H1 (cell line): ENCODE measurements at regions not wholly inside any gene's neighbourhood (a gene's known extent, or its start where the extent isn't known, plus 50 kb on each side); places are given as distances from the start of the nearest gene placed in this dataset.

Source experiments
- CTCF ChIA-PET: fragments of 300-600 bp; sonication (Branson Sonifier 250); formaldehyde crosslinking; loops from one replicate; lab custom pipeline; 2021; ENCODE audit not compliant: partially characterized antibody; lab: Charles Lee
- POLR2A ChIA-PET: fragments of 300-600 bp; sonication (Branson Sonifier 250); formaldehyde crosslinking; loops from one replicate; lab custom pipeline; 2021; ENCODE audit warnings: inconsistent platforms; ENCODE audit not compliant: partially characterized antibody; lab: Charles Lee
- DNase-seq, 2 experiments: peaks; one replicate each; pipeline versions ENCODE4 v3.0.0 to v3.0.0-alpha.2; 2010 to 2022; ENCODE audit warnings: low spot score in 2 of 2, low read depth in 1 of 2, mixed read lengths in 1 of 2
- FAIRE-seq: peaks from 2 replicates; lab custom pipeline; 2011; peaks lifted over from hg19 to GRCh38; lab: Jason Lieb, UNC
- H2AFZ ChIP-seq: 2 replicates; pipeline ENCODE4 v1.8.1; 2012; ENCODE audit warnings: low read length, inconsistent platforms
- H2AK5ac ChIP-seq: 2 replicates; pipeline ENCODE4 v1.6.1; 2013; ENCODE audit warnings: low read depth, low read length
- H2BK120ac ChIP-seq: replicated peaks from 2 replicates; pipeline ENCODE3; 2013; ENCODE audit warnings: low read depth, low read length, inconsistent platforms
- H2BK12ac ChIP-seq: 2 replicates; pipeline ENCODE4 v1.6.1; 2013; ENCODE audit warnings: low read depth, low read length
- H2BK15ac ChIP-seq: 2 replicates; pipeline ENCODE4 v1.6.1; 2013; ENCODE audit warnings: low read length
- H2BK20ac ChIP-seq: 2 replicates; pipeline ENCODE4 v1.6.1; 2013; ENCODE audit warnings: low read length
- H2BK5ac ChIP-seq: 2 replicates; pipeline ENCODE4 v1.6.1; 2013; ENCODE audit warnings: low read depth, low read length
- H3K14ac ChIP-seq: 2 replicates; pipeline ENCODE4 v1.6.1; 2013; ENCODE audit warnings: inconsistent platforms; ENCODE audit not compliant: insufficient read length
- H3K18ac ChIP-seq: 2 replicates; pipeline ENCODE4 v1.6.1; 2013; ENCODE audit warnings: low read length; ENCODE audit errors: extremely low read depth
- H3K23ac ChIP-seq: 2 replicates; pipeline ENCODE4 v1.6.1; 2013; ENCODE audit warnings: inconsistent platforms; ENCODE audit not compliant: insufficient read length
- H3K23me2 ChIP-seq: 2 replicates; pipeline ENCODE4 v1.6.1; 2013; ENCODE audit warnings: low read depth, low read length
- H3K27ac ChIP-seq: 2 replicates; pipeline ENCODE4 v1.6.1; 2011; ENCODE audit warnings: low read depth, low read length, inconsistent platforms
- H3K27me3 ChIP-seq, 4 experiments: replicated peaks in 1 of 4; 1 replicate in 1 of 4; 2 replicates in 3 of 4; pipeline versions ENCODE4 v1.6.1 to v1.8.1; 2011 to 2013; ENCODE audit warnings: low read length in 3 of 4, mild to moderate bottlenecking in 3 of 4, inconsistent platforms in 2 of 4, mixed read lengths in 2 of 4, moderate library complexity in 1 of 4; ENCODE audit not compliant: control insufficient read depth in 3 of 4, insufficient read depth in 3 of 4; ENCODE audit errors: extremely low read depth in 1 of 4
- H3K36me3 ChIP-seq, 4 experiments: 2 replicates each; pipeline versions ENCODE4 v1.6.1 to v1.8.1; 2011 to 2013; ENCODE audit warnings: mild to moderate bottlenecking in 4 of 4, low read length in 3 of 4, moderate library complexity in 2 of 4, control low read depth in 1 of 4, inconsistent platforms in 1 of 4; ENCODE audit not compliant: insufficient read depth in 4 of 4, control insufficient read depth in 2 of 4
- H3K4ac ChIP-seq: replicated peaks from 2 replicates; pipeline ENCODE3; 2013; ENCODE audit warnings: low read length, low read depth, mixed read lengths, inconsistent platforms; ENCODE audit not compliant: insufficient read length
- H3K4me1 ChIP-seq, 4 experiments: replicated peaks in 1 of 4; 1 replicate in 1 of 4; 2 replicates in 3 of 4; pipeline versions ENCODE4 v1.6.1 to v1.8.1; 2011 to 2013; ENCODE audit warnings: low read length in 3 of 4, inconsistent platforms in 2 of 4, mixed read lengths in 1 of 4; ENCODE audit not compliant: insufficient read depth in 4 of 4, control insufficient read depth in 3 of 4
- H3K4me2 ChIP-seq, 2 experiments: 2 replicates each; pipeline versions ENCODE4 v1.6.1 to v1.8.1; 2011 to 2013; ENCODE audit warnings: low read depth in 2 of 2, low read length in 2 of 2, control low read depth in 1 of 2, inconsistent platforms in 1 of 2, mild to moderate bottlenecking in 1 of 2; ENCODE audit not compliant: insufficient read depth in 1 of 2
- H3K4me3 ChIP-seq, 4 experiments: fragments of 200-600, 300-600 bp in 1 of 4; sonication (generic), shearing (Covaris generic), sonication (Bioruptor Twin) in 1 of 4; 2 replicates each; pipeline versions ENCODE4 v1.5.1 to v1.8.1; 2011 to 2016; ENCODE audit warnings: low read length in 4 of 4, low read depth in 3 of 4, control low read depth in 2 of 4, inconsistent platforms in 2 of 4, mild to moderate bottlenecking in 2 of 4, mixed read lengths in 1 of 4, moderate library complexity in 1 of 4; ENCODE audit not compliant: insufficient read depth in 2 of 4; ENCODE audit errors: extremely low read depth in 1 of 4
- H3K56ac ChIP-seq: replicated peaks from 2 replicates; pipeline ENCODE3; 2013; ENCODE audit warnings: low read depth, mild to moderate bottlenecking, mixed read lengths, low read length, inconsistent platforms; ENCODE audit not compliant: insufficient read length
- H3K79me1 ChIP-seq: 2 replicates; pipeline ENCODE4 v1.6.1; 2013; ENCODE audit warnings: low read depth, low read length, control low read depth
- H3K79me2 ChIP-seq, 2 experiments: 2 replicates each; pipeline versions ENCODE4 v1.6.1 to v1.8.1; 2012 to 2013; ENCODE audit warnings: low read length in 2 of 2, mild to moderate bottlenecking in 2 of 2, inconsistent platforms in 1 of 2; ENCODE audit not compliant: insufficient read depth in 2 of 2, control insufficient read depth in 1 of 2
- H3K9ac ChIP-seq, 4 experiments: replicated peaks in 1 of 4; 1 replicate in 1 of 4; 2 replicates in 3 of 4; pipeline versions ENCODE4 v1.6.1 to v1.8.1; 2011 to 2013; ENCODE audit warnings: low read depth in 3 of 4, low read length in 3 of 4, control low read depth in 2 of 4, mild to moderate bottlenecking in 2 of 4, moderate library complexity in 2 of 4, inconsistent platforms in 1 of 4; ENCODE audit errors: extremely low read depth in 1 of 4
- H3K9me3 ChIP-seq, 2 experiments: 2 replicates each; pipeline versions ENCODE4 v1.6.1 to v1.8.1; 2012 to 2013; ENCODE audit warnings: mild to moderate bottlenecking in 2 of 2, moderate library complexity in 2 of 2, control low read depth in 1 of 2, inconsistent platforms in 1 of 2, low read depth in 1 of 2, low read length in 1 of 2, mixed read lengths in 1 of 2; ENCODE audit not compliant: insufficient read depth in 2 of 2
- H4K20me1 ChIP-seq, 2 experiments: replicated peaks in 1 of 2; 2 replicates each; pipeline versions ENCODE3 to v1.8.1; 2011 to 2013; ENCODE audit warnings: inconsistent platforms in 2 of 2, low read length in 2 of 2, mild to moderate bottlenecking in 1 of 2; ENCODE audit not compliant: insufficient read depth in 2 of 2, control insufficient read depth in 1 of 2
- H4K5ac ChIP-seq: 2 replicates; pipeline ENCODE4 v1.6.1; 2013; ENCODE audit warnings: low read length, low read depth, mixed read lengths, inconsistent platforms; ENCODE audit not compliant: insufficient read length
- H4K8ac ChIP-seq: 2 replicates; pipeline ENCODE4 v1.8.0; 2013; ENCODE audit warnings: mild to moderate bottlenecking, moderate library complexity, low read length, inconsistent platforms; ENCODE audit not compliant: insufficient read depth; ENCODE audit errors: extremely low read depth
- H4K91ac ChIP-seq: replicated peaks from 2 replicates; pipeline ENCODE3; 2013; ENCODE audit warnings: low read length, mixed read lengths, inconsistent platforms; ENCODE audit not compliant: insufficient read length
- ASH2L ChIP-seq: fragments of 200-600, 300-600 bp; sonication (generic); IDR thresholded peaks from one replicate; pipeline ENCODE4 v1.7.1; 2017; ENCODE audit warnings: low read length
- EZH2 ChIP-seq: fragments of 200-600 bp; sonication (generic); IDR thresholded peaks from 2 replicates; pipeline ENCODE4 v1.7.1; 2012; ENCODE audit warnings: low read depth, mild to moderate bottlenecking, moderate library complexity, low read length, inconsistent platforms; ENCODE audit not compliant: severe bottlenecking
- GABPA ChIP-seq: IDR thresholded peaks from 2 replicates; pipeline ENCODE4 v1.6.1; 2011; ENCODE audit warnings: mild to moderate bottlenecking, low read length, moderate library complexity, borderline replicate concordance; ENCODE audit not compliant: insufficient read depth
- GTF2F1 ChIP-seq: IDR thresholded peaks from 2 replicates; pipeline ENCODE4 v1.6.1; 2012; ENCODE audit warnings: low read depth, low read length, improper control_type of control experiment, borderline replicate concordance
- HDAC6 ChIP-seq: IDR thresholded peaks from one replicate; pipeline ENCODE4 v1.7.1; 2012; ENCODE audit warnings: low read depth, mild to moderate bottlenecking, inconsistent platforms, low read length, moderate library complexity
- JUN ChIP-seq: IDR thresholded peaks from 2 replicates; pipeline ENCODE4 v1.6.1; 2011; ENCODE audit warnings: low read depth, mild to moderate bottlenecking, improper control_type of control experiment, low read length
- KDM4A ChIP-seq: IDR thresholded peaks from one replicate; pipeline ENCODE4 v1.7.1; 2012; ENCODE audit warnings: low read depth, mild to moderate bottlenecking, moderate library complexity, low read length, inconsistent platforms; ENCODE audit not compliant: severe bottlenecking
- MAFK ChIP-seq: IDR thresholded peaks from 2 replicates; pipeline ENCODE4 v1.6.1; 2012; ENCODE audit warnings: low read depth, mild to moderate bottlenecking, improper control_type of control experiment, low read length
- PHF8 ChIP-seq: fragments of 200-600 bp; sonication (generic); conservative IDR thresholded peaks from 2 replicates; pipeline ENCODE4 v1.7.1; 2012; ENCODE audit warnings: low read depth, mild to moderate bottlenecking, inconsistent platforms, low read length, moderate library complexity
- POLR2A ChIP-seq, 2 experiments: IDR thresholded peaks; 1 replicate in 1 of 2; 2 replicates in 1 of 2; pipeline ENCODE4 v1.6.1; 2011; ENCODE audit warnings: low read depth in 2 of 2, low read length in 2 of 2, mild to moderate bottlenecking in 2 of 2; ENCODE audit errors: control extremely low read depth in 1 of 2
- SAP30 ChIP-seq: fragments of 300-600 bp; sonication (generic); IDR thresholded peaks from 2 replicates; pipeline ENCODE4 v1.7.1; 2012; ENCODE audit warnings: low read length, moderate library complexity, mild to moderate bottlenecking, inconsistent platforms; ENCODE audit not compliant: insufficient read depth, insufficient replicate concordance
- SP4 ChIP-seq: IDR thresholded peaks from 2 replicates; pipeline ENCODE4 v1.6.1; 2012; ENCODE audit warnings: low read length, inconsistent platforms
- TEAD4 ChIP-seq: IDR thresholded peaks from 2 replicates; pipeline ENCODE4 v1.6.1; 2012; ENCODE audit warnings: low read depth, low read length, inconsistent platforms, mixed read lengths
- USF2 ChIP-seq: IDR thresholded peaks from 2 replicates; pipeline ENCODE4 v1.6.1; 2011; ENCODE audit warnings: low read length, improper control_type of control experiment
- YY1 ChIP-seq: IDR thresholded peaks from 2 replicates; pipeline ENCODE4 v1.6.1; 2011; ENCODE audit warnings: low read depth, mild to moderate bottlenecking, low read length
- WGBS, 2 experiments: shearing (Covaris generic) in 1 of 2; methylation state at CpG; one replicate each; pipeline versions ENCODE4 v1.1.6 to v1.1.7; 2013 to 2015; ENCODE audit warnings: low lambda C conversion rate in 2 of 2, mixed read lengths in 2 of 2, inconsistent platforms in 1 of 2, low coverage in 1 of 2, missing lambda C conversion rate in 1 of 2; ENCODE audit not compliant: insufficient replicate concordance in 2 of 2, insufficient coverage in 1 of 2, insufficient read length in 1 of 2; ENCODE audit errors: extremely low coverage in 1 of 2, missing lambda C conversion rate in 1 of 2; 5-methylcytosine and 5-hydroxymethylcytosine counted together

- Histone ChIP-seq H2BK120ac (no peak overlapping the region), H2BK5ac (no peak overlapping the region), H2BK12ac (no peak overlapping the region), H3K14ac (no peak overlapping the region), H3K18ac (no peak overlapping the region), H3K27ac (no peak overlapping the region), H3K9me3 (no peaks in the 10 kb centered on the region), H3K23ac (no peak overlapping the region), H3K27me3 (no peaks in the 10 kb centered on the region), H3K4me1 (0 out of 7 replicates have a peak, but pooled peaks cover 0 to 2% (median 0%) of the 10 kb centered on the region in 4 experiments), H3K79me2 (no peaks in the 10 kb centered on the region), H3K56ac (no peak overlapping the region), H3K4ac (no peak overlapping the region), H2BK20ac (no peak overlapping the region), H3K23me2 (no peaks in the 10 kb centered on the region), H2BK15ac (no peak overlapping the region), H4K91ac (no peak overlapping the region), H2AK5ac (no peak overlapping the region), H3K36me3 (no peaks in the 10 kb centered on the region), H4K8ac (no peak overlapping the region), H4K5ac (no peak overlapping the region), H2AFZ (no peak overlapping the region), H3K9ac (no peak overlapping the region), H3K4me3 (no peak overlapping the region), H3K4me2 (no peak overlapping the region), H3K79me1 (no peaks in the 10 kb centered on the region), H4K20me1 (no peaks in the 10 kb centered on the region)
- no peak for FAIRE-seq
- DNase-seq = no peak
- CTCF ChIA-PET = interaction anchor here (0.9 to 1.1 kb wide), 2 partner anchors 22 to 104 kb away, joined by 3 read pairs; no protein-coding TSS in a partner anchor
- WGBS, 2 experiments = 93% methylated on average over 2 of the region's 2 CpGs; no CpG with 5 or more reads in 1 of the 2 experiments
- POLR2A ChIA-PET = no interaction called here
- no peak for TF ChIP-seq GTF2F1
- TF ChIP-seq ASH2L = no peak
- TF ChIP-seq USF2 = no peak
- TF ChIP-seq YY1 = no peak
- no peak for TF ChIP-seq MAFK
- no peak for TF ChIP-seq GABPA
- TF ChIP-seq KDM4A = no peak
- TF ChIP-seq SP4 = no peak
- TF ChIP-seq TEAD4 = no peak
- TF ChIP-seq EZH2 = no peak
- TF ChIP-seq JUN = no peak
- no peak for TF ChIP-seq PHF8
- no peak for TF ChIP-seq SAP30
- TF ChIP-seq HDAC6 = no peak
- no peak for TF ChIP-seq POLR2A (IDR thresholded peaks at IDR 0.05; ENCODE audit: control extremely low read depth in 1 of 2, low read depth in 2 of 2, low read length in 2 of 2)
These were observed 186.1 kb downstream of the ETAA1 start for GRCh38 chr2:67583185-67583584.
